ENCODE measurements at regions not wholly inside any gene's neighbourhood (a gene's known extent, or its start where the extent isn't known, plus 50 kb on each side); places are given as distances from the start of the nearest gene placed in this dataset.

- DNase-seq (ENCODE audit: low read depth in 2 of 3, low spot score in 1 of 3) = no peak
Observed at GRCh38 chr11:19524171-19524671, 188.4 kb upstream of the NAV2 start.

- DNase-seq (ENCODE audit: low read depth in 2 of 3, low spot score in 1 of 3) = no peak
Observed at GRCh38 chr11:19520681-19521080, 192.0 kb upstream of the NAV2 start.

- no peak for DNase-seq (ENCODE audit: low read depth in 2 of 3, low spot score in 1 of 3)
Observed at GRCh38 chr11:19519912-19520641, 192.6 kb upstream of the NAV2 start.

GRCh38 chr11:19519353-19519752 lies 193.3 kb upstream of the NAV2 start:
- DNase-seq (ENCODE audit: low read depth in 2 of 3, low spot score in 1 of 3) = no peak

GRCh38 chr11:19513253-19513652 lies 199.4 kb upstream of the NAV2 start:
- no peak for DNase-seq (ENCODE audit: low read depth in 2 of 3, low spot score in 1 of 3)

DNA sequence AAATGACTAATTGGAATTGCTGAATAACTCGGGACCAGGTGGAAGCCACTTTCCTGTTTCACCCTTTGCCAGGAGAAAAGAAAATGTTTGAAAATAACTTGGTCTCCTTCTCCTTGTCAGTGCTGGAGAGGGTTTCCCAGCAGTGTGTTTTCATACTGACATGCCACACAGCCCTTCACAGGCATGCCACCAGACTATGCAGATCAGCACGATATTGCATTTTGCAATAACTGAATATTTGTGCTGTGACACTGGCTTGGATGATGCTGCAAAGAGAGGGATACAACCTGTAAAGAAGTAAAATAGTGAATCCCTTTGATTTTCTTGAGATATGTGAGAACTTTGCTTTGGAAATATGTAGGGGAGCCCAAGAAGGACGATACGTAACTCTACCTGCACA lies 200.0 kb upstream of the NAV2 start:
- no peak for DNase-seq (ENCODE audit: low read depth in 2 of 3, low spot score in 1 of 3)

GRCh38 chr11:19511413-19512183 lies 201.0 kb upstream of the NAV2 start:
- no peak for DNase-seq (ENCODE audit: low read depth in 2 of 3, low spot score in 1 of 3)

DNA sequence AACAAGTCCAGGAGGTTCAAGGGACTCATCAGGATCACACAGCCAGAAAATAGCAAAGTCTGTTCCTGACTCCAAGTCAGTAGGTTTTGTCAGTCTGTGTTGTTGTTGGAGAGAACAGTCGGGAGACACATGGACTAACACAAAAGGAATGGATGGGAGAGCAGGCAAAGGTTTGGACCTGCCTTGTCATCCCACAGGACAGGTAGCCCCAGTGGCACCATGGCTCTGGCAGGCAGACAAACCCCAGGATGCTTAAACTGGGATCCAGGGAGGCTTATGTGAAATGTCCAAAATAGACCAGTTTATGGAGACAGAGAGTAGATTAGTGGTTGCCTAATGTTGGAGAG lies 201.6 kb upstream of the NAV2 start:
- no peak for DNase-seq (ENCODE audit: low read depth in 2 of 3, low spot score in 1 of 3)

GRCh38 chr11:19510468-19510867 lies 202.2 kb upstream of the NAV2 start:
- no peak for DNase-seq (ENCODE audit: low read depth in 2 of 3, low spot score in 1 of 3)

DNA sequence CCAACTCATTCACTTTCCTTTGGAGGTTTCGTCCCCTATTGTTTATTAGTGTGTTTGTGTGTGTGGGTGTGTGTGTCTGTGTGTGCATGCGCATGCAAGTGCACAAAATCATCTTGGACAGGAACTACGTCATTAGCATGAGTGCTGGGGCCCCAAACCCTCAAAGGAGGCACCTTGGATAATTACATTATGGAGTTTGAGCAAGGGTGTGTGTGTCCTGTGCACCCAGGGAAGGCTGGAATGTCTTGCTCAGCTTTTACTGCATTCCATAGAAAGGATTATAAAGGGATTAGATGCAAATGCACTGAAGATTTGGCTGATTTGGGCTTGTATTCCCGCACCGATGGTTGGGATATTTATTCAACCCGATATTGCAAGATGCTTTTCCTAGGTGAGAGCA lies 203.4 kb upstream of the NAV2 start:
- DNase-seq (ENCODE audit: low read depth in 2 of 3, low spot score in 1 of 3) = no peak

- no peak for DNase-seq (ENCODE audit: low read depth in 2 of 3, low spot score in 1 of 3)
Observed at GRCh38 chr11:19508165-19508564, 204.5 kb upstream of the NAV2 start.

DNA sequence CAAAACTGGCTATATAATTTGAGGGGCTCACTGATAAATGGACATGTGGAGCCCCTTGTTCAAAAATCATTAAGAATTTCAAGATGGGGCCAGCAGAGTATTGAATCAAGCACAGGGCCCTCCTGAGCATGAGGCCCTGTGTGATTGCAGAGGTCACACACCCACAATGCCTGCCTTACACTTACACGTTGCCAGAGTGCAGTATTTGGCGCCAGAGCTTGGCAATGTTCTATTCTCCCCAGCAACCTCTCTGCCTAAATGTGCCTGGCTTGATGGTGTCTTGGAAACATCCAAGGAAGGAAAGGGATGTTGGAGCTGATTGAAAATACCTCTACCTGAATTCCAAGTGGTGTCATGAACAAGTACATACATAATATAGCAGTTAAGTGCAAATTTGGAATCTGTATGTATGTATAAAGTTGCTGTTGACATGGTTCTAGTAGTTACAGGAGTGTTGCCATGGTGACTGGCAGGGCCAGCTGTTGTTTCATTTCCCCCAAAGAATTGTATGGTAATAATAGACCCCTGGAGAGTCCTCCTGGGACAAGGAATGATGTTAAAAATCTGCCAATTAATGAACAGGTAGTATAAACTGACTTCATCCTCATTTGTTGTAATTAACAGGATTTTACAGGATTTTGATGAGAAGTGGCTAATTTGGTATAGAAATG lies 205.7 kb upstream of the NAV2 start:
- DNase-seq (ENCODE audit: low read depth in 2 of 3, low spot score in 1 of 3) = no peak

GRCh38 chr11:19502691-19503253 lies 209.9 kb upstream of the NAV2 start:
- no peak for DNase-seq (ENCODE audit: low read depth in 2 of 3, low spot score in 1 of 3)

DNA sequence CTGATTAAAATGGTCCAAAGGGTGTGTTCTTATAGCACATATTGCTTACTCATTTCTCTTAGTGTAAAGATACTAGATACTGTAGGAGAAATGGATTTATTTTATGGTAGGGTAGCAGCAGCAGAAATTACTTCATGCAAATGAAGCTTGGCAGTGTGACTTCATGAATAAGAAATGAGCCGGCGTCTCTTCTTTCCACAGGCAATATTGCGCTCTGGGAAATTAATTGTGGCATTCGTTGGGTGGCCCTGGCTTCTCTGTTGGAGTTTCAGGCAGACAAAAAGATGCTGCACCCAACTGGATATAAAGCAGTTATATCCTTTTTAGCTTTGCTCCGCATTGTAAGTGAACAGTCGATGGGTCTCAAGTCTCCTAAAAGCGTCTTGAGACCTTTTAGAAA lies 211.0 kb upstream of the NAV2 start:
- DNase-seq (ENCODE audit: low read depth in 2 of 3, low spot score in 1 of 3) = no peak

- no peak for DNase-seq (ENCODE audit: low read depth in 2 of 3, low spot score in 1 of 3)
Observed at GRCh38 chr11:19499999-19500398, 212.6 kb upstream of the NAV2 start.

DNA sequence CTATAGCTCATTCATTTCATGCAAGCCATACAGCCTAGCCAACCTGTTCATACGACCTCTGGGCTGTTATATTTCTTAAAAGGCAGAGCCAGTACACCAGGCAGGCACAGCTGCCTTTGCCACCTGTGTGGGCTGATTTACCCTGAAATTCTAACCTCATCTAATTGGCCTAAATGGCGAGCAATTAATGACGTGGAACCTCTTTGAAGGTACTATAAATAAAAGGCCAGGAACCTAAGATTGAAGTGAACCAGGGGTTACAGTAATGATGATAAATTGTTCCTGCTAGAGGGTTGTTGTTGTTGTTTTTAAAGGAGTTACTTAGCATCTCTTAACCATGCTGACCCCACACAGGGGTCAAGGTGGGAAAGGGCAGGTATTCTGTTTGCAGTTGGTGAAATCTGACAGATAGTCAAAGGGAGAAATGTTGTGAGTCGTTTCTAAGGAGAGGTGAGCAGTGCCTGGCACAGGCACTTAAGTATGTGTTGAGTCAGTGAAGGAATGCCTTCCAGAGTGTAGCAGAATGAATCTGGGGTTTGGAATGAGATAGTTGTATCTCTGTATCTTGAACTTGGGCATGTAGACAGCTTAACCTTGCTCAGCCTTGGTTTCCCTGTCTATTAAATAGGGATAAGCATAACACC lies 213.5 kb upstream of the NAV2 start:
- DNase-seq (ENCODE audit: low read depth in 2 of 3, low spot score in 1 of 3) = no peak

- DNase-seq (ENCODE audit: low read depth in 2 of 3, low spot score in 1 of 3) = no peak
Observed at GRCh38 chr11:19493446-19494213, 219.0 kb upstream of the NAV2 start.

DNA sequence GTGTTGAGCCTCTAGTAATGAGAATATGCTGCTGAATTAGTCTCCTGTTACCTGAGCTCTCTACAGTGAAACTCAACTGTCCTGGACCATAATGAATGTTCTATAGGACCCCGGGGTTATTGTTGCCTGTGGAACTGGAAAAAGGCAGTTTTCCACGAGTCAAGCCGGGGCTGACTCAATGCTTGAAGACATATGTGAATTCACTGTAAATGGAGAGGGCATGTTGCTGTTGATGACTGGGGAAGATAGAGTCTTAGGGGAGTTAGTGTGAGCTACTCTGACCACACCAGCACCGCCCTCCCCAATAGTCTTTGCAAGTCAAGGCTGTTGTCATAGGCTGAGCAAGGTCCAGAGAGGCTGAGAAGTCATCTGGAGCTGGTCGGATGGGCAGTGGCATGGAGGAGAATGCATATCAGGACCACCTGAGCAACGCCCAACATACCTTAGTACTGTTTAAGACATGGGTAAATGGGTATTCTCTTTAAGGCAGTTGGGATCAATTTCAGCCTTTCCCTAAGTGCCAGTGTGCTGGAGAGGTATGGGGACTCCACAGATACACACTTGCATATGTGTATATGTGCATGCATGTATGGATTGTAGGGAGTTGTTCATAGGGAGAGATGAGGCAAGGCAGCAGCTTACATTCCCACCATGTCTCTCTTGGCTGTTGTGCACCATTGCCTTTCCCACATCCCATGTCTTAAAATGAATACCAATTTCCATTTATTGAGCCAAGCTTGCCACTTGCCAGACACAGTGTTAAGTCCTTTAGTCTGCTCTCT lies 230.1 kb upstream of the NAV2 start:
- DNase-seq (ENCODE audit: low read depth in 2 of 3, low spot score in 1 of 3) = no peak

DNA sequence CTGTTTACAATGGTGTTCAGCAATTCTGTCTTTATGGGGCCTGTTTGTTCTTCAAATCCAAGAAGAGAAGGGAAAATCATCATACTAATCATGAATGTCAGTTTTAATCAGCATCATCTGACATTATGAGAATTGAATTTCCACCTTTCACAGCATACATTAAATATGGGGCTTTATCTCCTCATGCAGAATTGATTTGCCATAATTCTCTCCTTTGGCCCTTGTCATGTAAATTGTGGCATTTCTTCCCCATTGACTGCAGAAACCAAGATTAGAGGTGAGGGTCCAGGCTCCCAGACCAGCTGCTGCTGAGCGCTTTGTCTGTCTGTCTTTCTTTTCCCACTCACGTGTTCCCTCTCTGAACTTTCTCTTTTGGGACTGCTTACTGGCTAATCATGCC lies 232.1 kb upstream of the NAV2 start:
- no peak for DNase-seq (ENCODE audit: low read depth in 2 of 3, low spot score in 1 of 3)

DNA sequence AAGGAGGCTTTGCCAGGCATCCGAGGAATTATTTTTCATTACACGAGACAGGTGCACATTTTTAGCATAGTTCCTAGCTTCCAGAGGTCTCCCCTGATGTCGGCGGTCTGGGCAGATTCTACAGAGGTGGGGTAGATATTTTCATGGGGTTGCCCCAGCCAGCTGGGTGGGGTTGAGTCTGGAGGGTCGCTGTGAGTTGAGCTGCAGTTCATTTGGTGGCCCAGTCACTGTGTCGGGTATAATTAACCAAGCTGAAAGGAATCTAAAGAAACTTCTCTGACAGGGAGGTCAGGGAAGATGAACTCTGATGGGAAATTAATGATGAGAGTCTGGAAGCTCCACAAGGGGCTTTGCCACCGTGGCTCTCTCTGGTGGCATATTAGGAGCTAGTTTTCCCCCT lies 233.7 kb upstream of the NAV2 start:
- no peak for DNase-seq (ENCODE audit: low read depth in 2 of 3, low spot score in 1 of 3)

Data from stimulated activated CD4-positive, alpha-beta T cell treated with anti-CD3 and anti-CD28 coated beads, Interleukin-12 subunit alpha, Interleukin-12 subunit beta, amount 100 ng/mL, for 48 hours (primary cell).